ENCODE measurements at regions not wholly inside any gene's neighbourhood (a gene's known extent, or its start where the extent isn't known, plus 50 kb on each side); places are given as distances from the start of the nearest gene placed in this dataset.

- H3K36me3 ChIP-seq = no peaks in the 10 kb centered on the region
- TF ChIP-seq, protein P1, sequence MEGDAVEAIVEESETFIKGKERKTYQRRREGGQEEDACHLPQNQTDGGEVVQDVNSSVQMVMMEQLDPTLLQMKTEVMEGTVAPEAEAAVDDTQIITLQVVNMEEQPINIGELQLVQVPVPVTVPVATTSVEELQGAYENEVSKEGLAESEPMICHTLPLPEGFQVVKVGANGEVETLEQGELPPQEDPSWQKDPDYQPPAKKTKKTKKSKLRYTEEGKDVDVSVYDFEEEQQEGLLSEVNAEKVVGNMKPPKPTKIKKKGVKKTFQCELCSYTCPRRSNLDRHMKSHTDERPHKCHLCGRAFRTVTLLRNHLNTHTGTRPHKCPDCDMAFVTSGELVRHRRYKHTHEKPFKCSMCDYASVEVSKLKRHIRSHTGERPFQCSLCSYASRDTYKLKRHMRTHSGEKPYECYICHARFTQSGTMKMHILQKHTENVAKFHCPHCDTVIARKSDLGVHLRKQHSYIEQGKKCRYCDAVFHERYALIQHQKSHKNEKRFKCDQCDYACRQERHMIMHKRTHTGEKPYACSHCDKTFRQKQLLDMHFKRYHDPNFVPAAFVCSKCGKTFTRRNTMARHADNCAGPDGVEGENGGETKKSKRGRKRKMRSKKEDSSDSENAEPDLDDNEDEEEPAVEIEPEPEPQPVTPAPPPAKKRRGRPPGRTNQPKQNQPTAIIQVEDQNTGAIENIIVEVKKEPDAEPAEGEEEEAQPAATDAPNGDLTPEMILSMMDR (IDR thresholded peaks at IDR 0.05) = no peak
- H3K4me1 ChIP-seq (ENCODE audit: control insufficient read depth in 1 of 2, insufficient read depth in 1 of 2, low read depth in 1 of 2, low read length in 1 of 2) = no peaks in the 10 kb centered on the region
- no peaks in the 10 kb centered on the region for H3K27me3 ChIP-seq
- H3K4me3 ChIP-seq (ENCODE audit: low read depth in 1 of 2, low read length in 1 of 2) = no peak overlapping the region
- H3K27ac ChIP-seq = no peak overlapping the region
- no peaks in the 10 kb centered on the region for H3K9me3 ChIP-seq
Observed at GRCh38 chr2:121039679-121040078, 245.3 kb downstream of the TFCP2L1 start.

DNA sequence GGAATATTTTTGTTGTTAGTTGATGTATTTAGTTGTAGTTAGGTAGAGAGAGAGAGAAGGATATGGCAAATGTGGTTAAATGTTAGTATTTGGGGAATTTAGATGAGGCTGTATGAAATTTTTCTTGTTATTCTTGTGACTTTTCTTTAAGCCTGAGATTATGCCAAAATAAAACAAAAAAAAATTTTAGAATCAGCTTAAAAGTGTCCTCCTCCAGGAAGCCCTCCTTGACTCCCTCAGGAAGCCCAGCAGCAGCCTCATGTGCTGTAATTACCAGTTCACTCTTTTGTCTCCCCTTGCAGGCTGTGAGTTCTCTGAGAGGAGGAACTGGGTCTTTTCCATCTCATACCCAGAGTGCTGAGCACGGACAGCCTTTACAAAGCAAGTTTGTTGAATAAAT, 243.5 kb downstream of the TFCP2L1 start:
- no peaks in the 10 kb centered on the region for H3K9me3 ChIP-seq
- no peaks in the 10 kb centered on the region for H3K27me3 ChIP-seq
- TF ChIP-seq, protein P1 (IDR thresholded peaks at IDR 0.05) = no peak
- no peaks in the 10 kb centered on the region for H3K36me3 ChIP-seq
- H3K4me1 ChIP-seq (ENCODE audit: control insufficient read depth in 1 of 2, insufficient read depth in 1 of 2, low read depth in 1 of 2, low read length in 1 of 2) = no peaks in the 10 kb centered on the region
- H3K4me3 ChIP-seq (ENCODE audit: low read depth in 1 of 2, low read length in 1 of 2) = no peak overlapping the region
- no peak overlapping the region for H3K27ac ChIP-seq

DNA sequence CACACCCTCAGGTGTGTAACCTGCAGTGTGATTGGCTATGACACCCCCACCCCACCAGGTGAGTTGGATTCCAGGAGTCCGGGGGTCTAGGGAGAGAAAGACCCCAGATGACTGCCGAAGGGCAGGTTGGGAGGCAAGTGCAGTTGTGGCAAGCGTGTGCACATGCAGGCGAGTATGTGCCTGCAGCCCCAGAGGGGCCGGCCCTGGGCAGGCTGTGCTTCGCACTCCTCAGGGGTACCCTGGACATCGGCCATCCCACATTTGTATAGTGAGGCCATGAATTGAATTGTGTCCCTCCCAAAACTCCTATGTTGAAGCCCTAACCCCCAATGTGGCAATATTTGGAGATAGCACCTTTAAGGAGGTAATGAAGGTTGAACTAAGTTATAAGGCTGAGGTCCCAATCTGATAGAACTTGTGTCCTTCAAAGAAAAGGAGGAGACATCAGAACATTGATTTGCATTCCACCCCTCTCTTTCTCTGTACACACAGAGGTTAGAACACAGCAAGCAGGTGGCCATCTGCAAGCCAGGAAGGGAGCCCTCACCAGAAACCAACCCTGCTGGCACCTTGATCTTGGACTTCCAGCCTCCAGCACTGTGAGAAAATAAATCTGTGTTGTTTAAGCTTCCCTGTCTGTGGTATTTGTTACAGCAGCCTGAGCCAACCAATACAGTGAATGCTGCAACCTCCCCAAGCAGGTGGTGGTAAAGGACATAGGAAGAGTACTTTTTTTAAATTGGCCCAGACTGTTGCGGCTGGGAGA, 241.8 kb downstream of the TFCP2L1 start:
- no peak overlapping the region for H3K4me3 ChIP-seq (ENCODE audit: low read depth in 1 of 2, low read length in 1 of 2)
- no peaks in the 10 kb centered on the region for H3K36me3 ChIP-seq
- H3K27me3 ChIP-seq = no peaks in the 10 kb centered on the region
- H3K4me1 ChIP-seq (ENCODE audit: control insufficient read depth in 1 of 2, insufficient read depth in 1 of 2, low read depth in 1 of 2, low read length in 1 of 2) = no peaks in the 10 kb centered on the region
- TF ChIP-seq, protein P1 (IDR thresholded peaks at IDR 0.05) = no peak
- H3K27ac ChIP-seq = no peak overlapping the region
- no peaks in the 10 kb centered on the region for H3K9me3 ChIP-seq

DNA sequence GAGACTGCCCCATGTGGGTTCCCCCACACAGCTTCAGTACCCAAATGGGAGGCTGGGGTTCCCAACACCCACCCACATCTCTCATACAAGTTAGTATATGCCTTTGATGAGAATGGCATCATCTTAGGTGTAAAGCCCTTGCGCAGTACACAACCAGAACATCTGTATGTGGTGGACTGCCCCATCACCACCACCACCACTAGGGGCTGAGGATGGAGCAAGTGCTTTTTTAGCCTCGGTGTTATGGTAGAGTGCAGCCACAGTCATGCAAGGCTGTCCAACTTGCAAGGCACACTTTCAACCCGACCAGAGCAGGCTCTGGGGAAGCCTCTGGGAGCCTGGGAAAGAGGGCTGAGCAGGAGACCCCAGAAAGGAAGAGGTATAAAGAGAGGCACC, 241.2 kb downstream of the TFCP2L1 start:
- H3K27ac ChIP-seq = no peak overlapping the region
- H3K27me3 ChIP-seq = no peaks in the 10 kb centered on the region
- no peaks in the 10 kb centered on the region for H3K9me3 ChIP-seq
- no peaks in the 10 kb centered on the region for H3K4me1 ChIP-seq (ENCODE audit: control insufficient read depth in 1 of 2, insufficient read depth in 1 of 2, low read depth in 1 of 2, low read length in 1 of 2)
- no peaks in the 10 kb centered on the region for H3K36me3 ChIP-seq
- TF ChIP-seq, protein P1 (IDR thresholded peaks at IDR 0.05) = no peak
- no peak overlapping the region for H3K4me3 ChIP-seq (ENCODE audit: low read depth in 1 of 2, low read length in 1 of 2)

GRCh38 chr2:121044412-121044811, 240.6 kb downstream of the TFCP2L1 start:
- Histone ChIP-seq H3K4me3 (ENCODE audit: low read depth in 1 of 2, low read length in 1 of 2) (no peak overlapping the region), H3K27me3 (no peaks in the 10 kb centered on the region), H3K4me1 (ENCODE audit: control insufficient read depth in 1 of 2, insufficient read depth in 1 of 2, low read depth in 1 of 2, low read length in 1 of 2) (no peaks in the 10 kb centered on the region), H3K27ac (no peak overlapping the region), H3K36me3 (no peaks in the 10 kb centered on the region), H3K9me3 (no peaks in the 10 kb centered on the region)
- TF ChIP-seq, protein P1 (IDR thresholded peaks at IDR 0.05) = no peak
